ENCODE measurements at regions not wholly inside any gene's neighbourhood (a gene's known extent, or its start where the extent isn't known, plus 50 kb on each side); places are given as distances from the start of the nearest gene placed in this dataset.

GRCh38 chr7:54201501-54201900 lies 340.7 kb upstream of the VSTM2A start:
- TF ChIP-seq POLR2A (IDR thresholded peaks at IDR 0.05; ENCODE audit: low read depth, low read length) (no peak), TAF1 (IDR thresholded peaks at IDR 0.05; ENCODE audit: low read depth, low read length) (no peak), PAX5 (IDR thresholded peaks at IDR 0.05; ENCODE audit: insufficient read depth, low read length, severe bottlenecking) (no peak), SPI1 (IDR thresholded peaks at IDR 0.05; ENCODE audit: low read depth, low read length) (no peak), POLR2AphosphoS5 (IDR thresholded peaks at IDR 0.05; ENCODE audit: low read depth, low read length) (no peak)
